Trophoblast cell (in vitro differentiated cells and primary cell): ENCODE measurements at regions not wholly inside any gene's neighbourhood (a gene's known extent, or its start where the extent isn't known, plus 50 kb on each side); places are given as distances from the start of the nearest gene placed in this dataset.

Source experiments
- DNase-seq, 2 donors: peaks; one replicate each; pipeline ENCODE4 v3.0.0-alpha.2; 2016
- H2AFZ ChIP-seq: 2 replicates; pipeline ENCODE4 v1.6.1; 2013; ENCODE audit warnings: low read length, moderate library complexity, mild to moderate bottlenecking; ENCODE audit not compliant: insufficient read depth, poor library complexity
- H2AK5ac ChIP-seq: 2 replicates; pipeline ENCODE4 v1.6.1; 2013; ENCODE audit warnings: mild to moderate bottlenecking, low read length
- H2BK120ac ChIP-seq: 2 replicates; pipeline ENCODE4 v1.6.1; 2013; ENCODE audit warnings: low read length, mild to moderate bottlenecking, moderate library complexity; ENCODE audit not compliant: insufficient read depth, poor library complexity
- H2BK12ac ChIP-seq: 2 replicates; pipeline ENCODE4 v1.6.1; 2013; ENCODE audit warnings: mild to moderate bottlenecking, low read length, moderate library complexity
- H2BK5ac ChIP-seq: 2 replicates; pipeline ENCODE4 v1.6.1; 2013; ENCODE audit warnings: low read length, low read depth, moderate library complexity, mild to moderate bottlenecking; ENCODE audit not compliant: poor library complexity
- H3K14ac ChIP-seq: 2 replicates; pipeline ENCODE4 v1.6.1; 2013; ENCODE audit warnings: mild to moderate bottlenecking, low read length
- H3K18ac ChIP-seq: 2 replicates; pipeline ENCODE4 v1.6.1; 2013; ENCODE audit warnings: mild to moderate bottlenecking, low read length
- H3K23ac ChIP-seq: 2 replicates; pipeline ENCODE4 v1.6.1; 2013; ENCODE audit warnings: low read length
- H3K27ac ChIP-seq: 2 replicates; pipeline ENCODE4 v1.5.1; 2013; ENCODE audit warnings: low read depth, mild to moderate bottlenecking, inconsistent platforms, low read length, moderate library complexity
- H3K27me3 ChIP-seq: 2 replicates; pipeline ENCODE4 v1.6.1; 2013; ENCODE audit warnings: inconsistent platforms, mild to moderate bottlenecking, low read length, moderate library complexity; ENCODE audit not compliant: insufficient read depth
- H3K36me3 ChIP-seq, 2 experiments: 1 replicate in 1 of 2; 2 replicates in 1 of 2; pipeline ENCODE4 v1.6.1; 2013; ENCODE audit warnings: low read length in 2 of 2, mild to moderate bottlenecking in 2 of 2, moderate library complexity in 1 of 2; ENCODE audit not compliant: insufficient read depth in 2 of 2, control insufficient read depth in 1 of 2
- H3K4ac ChIP-seq: 2 replicates; pipeline ENCODE4 v1.6.1; 2013; ENCODE audit warnings: low read depth, mild to moderate bottlenecking, low read length, moderate library complexity
- H3K4me1 ChIP-seq, 2 experiments: 1 replicate in 1 of 2; 2 replicates in 1 of 2; pipeline ENCODE4 v1.6.1; 2013; ENCODE audit warnings: low read length in 2 of 2, mild to moderate bottlenecking in 2 of 2, moderate library complexity in 1 of 2; ENCODE audit not compliant: insufficient read depth in 2 of 2, control insufficient read depth in 1 of 2
- H3K4me2 ChIP-seq: 2 replicates; pipeline ENCODE4 v1.6.1; 2013; ENCODE audit warnings: inconsistent platforms, mild to moderate bottlenecking, low read length, moderate library complexity
- H3K4me3 ChIP-seq: 2 replicates; pipeline ENCODE4 v1.5.1; 2013; ENCODE audit warnings: mild to moderate bottlenecking, low read depth, low read length, inconsistent platforms
- H3K79me1 ChIP-seq: one replicate; pipeline ENCODE4 v1.6.1; 2013; ENCODE audit warnings: low read length
- H3K79me2 ChIP-seq: 2 replicates; pipeline ENCODE4 v1.6.1; 2013; ENCODE audit warnings: low read length, mild to moderate bottlenecking; ENCODE audit not compliant: control insufficient read depth, insufficient read depth, poor library complexity
- H3K9ac ChIP-seq: 2 replicates; pipeline ENCODE4 v1.6.1; 2013; ENCODE audit warnings: mild to moderate bottlenecking, low read length
- H3K9me3 ChIP-seq: 2 replicates; pipeline ENCODE4 v1.6.1; 2013; ENCODE audit warnings: low read depth, mild to moderate bottlenecking, control low read depth, inconsistent platforms, low read length; ENCODE audit not compliant: insufficient read depth
- H4K12ac ChIP-seq: 2 replicates; pipeline ENCODE4 v1.6.1; 2013; ENCODE audit warnings: low read depth, mild to moderate bottlenecking, low read length, moderate library complexity
- H4K8ac ChIP-seq: 2 replicates; pipeline ENCODE4 v1.6.1; 2013; ENCODE audit warnings: low read depth, mild to moderate bottlenecking, low read length, moderate library complexity
- H4K91ac ChIP-seq: one replicate; pipeline ENCODE4 v1.6.1; 2013; ENCODE audit warnings: low read depth, mild to moderate bottlenecking, low read length, moderate library complexity
- WGBS: extraction: QIAGEN DNeasy Blood & Tissue Kit; methylation state at CpG from one replicate; pipeline ENCODE4 v1.1.7; 2013; ENCODE audit warnings: missing lambda C conversion rate; ENCODE audit not compliant: insufficient read length, insufficient coverage; ENCODE audit errors: extremely low coverage; 5-methylcytosine and 5-hydroxymethylcytosine counted together

- H3K9ac ChIP-seq = no peak overlapping the region
- no peaks in the 10 kb centered on the region for H3K27me3 ChIP-seq
- H2BK12ac ChIP-seq = no peak overlapping the region
- DNase-seq = no peak
- H2AFZ ChIP-seq = no peak overlapping the region
- no peaks in the 10 kb centered on the region for H3K79me1 ChIP-seq
- H2BK5ac ChIP-seq = no peak overlapping the region
- H4K12ac ChIP-seq = no peak overlapping the region
- H2AK5ac ChIP-seq = no peak overlapping the region
- H3K4ac ChIP-seq = no peak overlapping the region
- no peaks in the 10 kb centered on the region for H3K9me3 ChIP-seq
- no peaks in the 10 kb centered on the region for H3K36me3 ChIP-seq
- H3K18ac ChIP-seq = no peak overlapping the region
- H3K23ac ChIP-seq = no peak overlapping the region
- no peak overlapping the region for H4K91ac ChIP-seq
- H3K79me2 ChIP-seq = no peaks in the 10 kb centered on the region
- no peaks in the 10 kb centered on the region for H3K4me1 ChIP-seq
- no peak overlapping the region for H2BK120ac ChIP-seq
- H4K8ac ChIP-seq = no peak overlapping the region
- H3K14ac ChIP-seq = no peak overlapping the region
- H3K27ac ChIP-seq = no peak overlapping the region
- H3K4me3 ChIP-seq = no peak overlapping the region
- no peak overlapping the region for H3K4me2 ChIP-seq
Measured at GRCh38 chr6:12381587-12381986, 91.4 kb downstream of the EDN1 start.

GRCh38 chr6:12383448-12383847, 93.3 kb downstream of the EDN1 start:
- no peak overlapping the region for H3K4me3 ChIP-seq
- WGBS = no CpG with 5 or more reads among the region's 3 CpGs
- no peak overlapping the region for H4K91ac ChIP-seq
- no peak overlapping the region for H2BK5ac ChIP-seq
- no peak for DNase-seq
- no peak overlapping the region for H2AK5ac ChIP-seq
- H3K4me1 ChIP-seq = no peaks in the 10 kb centered on the region
- H2BK12ac ChIP-seq = no peak overlapping the region
- no peaks in the 10 kb centered on the region for H3K79me1 ChIP-seq
- H3K9me3 ChIP-seq = no peaks in the 10 kb centered on the region
- H3K4ac ChIP-seq = no peak overlapping the region
- no peak overlapping the region for H3K23ac ChIP-seq
- no peak overlapping the region for H2BK120ac ChIP-seq
- no peak overlapping the region for H4K8ac ChIP-seq
- H3K9ac ChIP-seq = no peak overlapping the region
- H3K36me3 ChIP-seq = no peaks in the 10 kb centered on the region
- H3K79me2 ChIP-seq = no peaks in the 10 kb centered on the region
- H3K14ac ChIP-seq = no peak overlapping the region
- no peak overlapping the region for H2AFZ ChIP-seq
- H3K27ac ChIP-seq = no peak overlapping the region
- no peak overlapping the region for H3K18ac ChIP-seq
- H3K27me3 ChIP-seq = no peaks in the 10 kb centered on the region
- H3K4me2 ChIP-seq = no peak overlapping the region
- H4K12ac ChIP-seq = no peak overlapping the region

GRCh38 chr6:12384357-12384912, 94.3 kb downstream of the EDN1 start:
- H2AFZ ChIP-seq = no peak overlapping the region
- no peaks in the 10 kb centered on the region for H3K79me1 ChIP-seq
- no peak overlapping the region for H3K4ac ChIP-seq
- H2BK5ac ChIP-seq = no peak overlapping the region
- no peaks in the 10 kb centered on the region for H3K9me3 ChIP-seq
- no peak overlapping the region for H4K91ac ChIP-seq
- H3K23ac ChIP-seq = no peak overlapping the region
- H3K9ac ChIP-seq = no peak overlapping the region
- no CpG with 5 or more reads among the region's 2 CpGs for WGBS
- H3K4me1 ChIP-seq = no peaks in the 10 kb centered on the region
- no peak overlapping the region for H4K12ac ChIP-seq
- H2BK12ac ChIP-seq = no peak overlapping the region
- H3K4me2 ChIP-seq = no peak overlapping the region
- no peak overlapping the region for H4K8ac ChIP-seq
- H3K27me3 ChIP-seq = no peaks in the 10 kb centered on the region
- no peak overlapping the region for H3K4me3 ChIP-seq
- DNase-seq = no peak
- H3K27ac ChIP-seq = no peak overlapping the region
- H2BK120ac ChIP-seq = no peak overlapping the region
- H2AK5ac ChIP-seq = no peak overlapping the region
- no peaks in the 10 kb centered on the region for H3K36me3 ChIP-seq
- no peak overlapping the region for H3K14ac ChIP-seq
- no peaks in the 10 kb centered on the region for H3K79me2 ChIP-seq
- no peak overlapping the region for H3K18ac ChIP-seq

- Histone ChIP-seq H2AK5ac (no peak overlapping the region), H3K9ac (no peak overlapping the region), H3K4ac (no peak overlapping the region), H3K14ac (no peak overlapping the region), H3K9me3 (no peaks in the 10 kb centered on the region), H4K91ac (no peak overlapping the region), H3K4me3 (no peak overlapping the region), H3K79me1 (no peaks in the 10 kb centered on the region), H2BK5ac (no peak overlapping the region), H2BK120ac (no peak overlapping the region), H4K8ac (no peak overlapping the region), H3K27ac (no peak overlapping the region), H4K12ac (no peak overlapping the region), H3K36me3 (no peaks in the 10 kb centered on the region), H3K4me2 (no peak overlapping the region), H3K79me2 (no peaks in the 10 kb centered on the region), H2AFZ (no peak overlapping the region), H3K4me1 (no peaks in the 10 kb centered on the region), H3K23ac (no peak overlapping the region), H3K18ac (no peak overlapping the region), H3K27me3 (no peaks in the 10 kb centered on the region), H2BK12ac (no peak overlapping the region)
- no CpG with 5 or more reads among the region's 3 CpGs for WGBS
- no peak for DNase-seq
Measured at GRCh38 chr6:12385316-12385715, 95.2 kb downstream of the EDN1 start.
